Stomach (tissue), 8 donors: ENCODE measurements at regions not wholly inside any gene's neighbourhood (a gene's known extent, or its start where the extent isn't known, plus 50 kb on each side); places are given as distances from the start of the nearest gene placed in this dataset.
A peak's percentile ranks its signal among the peaks of the same experiment; 100 is the strongest.
"Not testable (repeated sequence)": the region's sequence is repeated elsewhere in the genome, so short reads cannot be mapped to it uniquely, and the experiment has no call there.

ENCODE experiments used
- DNase-seq, 2 donors: peaks; one replicate each; pipeline versions ENCODE4 v3.0.0 to v3.0.0-alpha.2; 2013 to 2019
- H3K27ac ChIP-seq, 5 donors: fragments of 200-600 bp in 4 of 5; sonication (generic) in 4 of 5; one replicate each; pipeline ENCODE4 v1.5.1; 2013 to 2019; ENCODE audit warnings: mild to moderate bottlenecking in 1 of 5, moderate library complexity in 1 of 5
- H3K27me3 ChIP-seq, 3 donors: fragments of 200-600 bp; sonication (generic); one replicate each; pipeline ENCODE4 v1.5.1; 2017 to 2019; ENCODE audit warnings: mixed run types in 1 of 3
- H3K36me3 ChIP-seq, 4 donors: fragments of 200-600 bp; sonication (generic); 1 replicate in 3 of 4; 2 replicates in 1 of 4; pipeline ENCODE4 v1.5.1; 2016 to 2019
- H3K4me1 ChIP-seq, 4 donors: fragments of 200-600 bp; sonication (generic); one replicate each; pipeline ENCODE4 v1.5.1; 2016 to 2019
- H3K4me3 ChIP-seq, 4 donors: fragments of 200-600 bp; sonication (generic) in 3 of 4; one replicate each; pipeline ENCODE4 v1.5.1; 2016 to 2019; ENCODE audit warnings: mild to moderate bottlenecking in 1 of 4
- H3K9me3 ChIP-seq, 4 donors: fragments of 200-600 bp; sonication (generic); one replicate each; pipeline ENCODE4 v1.5.1; 2016 to 2019
- CTCF ChIP-seq, 7 experiments: fragments of 450-650 bp in 4 of 7; fragments of 200-600 bp in 3 of 7; sonication (generic) in 3 of 7; IDR thresholded peaks; one replicate each; pipeline ENCODE4 v1.5.1; 2016 to 2019; ENCODE audit warnings: antibody characterized with exemption in 7 of 7, control low read depth in 2 of 7, mild to moderate bottlenecking in 1 of 7
- EP300 ChIP-seq: sonication (generic); formaldehyde crosslinking; IDR thresholded peaks from one replicate; pipeline ENCODE4 v1.6.1; 2017; ENCODE audit warnings: antibody characterized with exemption
- POLR2A ChIP-seq, 4 donors: fragments of 450-650 bp; IDR thresholded peaks; one replicate each; pipeline ENCODE4 v1.6.1; 2016; ENCODE audit warnings: antibody characterized with exemption in 4 of 4, control low read depth in 2 of 4, mild to moderate bottlenecking in 1 of 4, moderate library complexity in 1 of 4
- POLR2AphosphoS5 ChIP-seq, 3 donors: sonication (generic); formaldehyde crosslinking; IDR thresholded peaks; one replicate each; pipeline ENCODE4 v1.6.1; 2016; ENCODE audit warnings: antibody characterized with exemption in 3 of 3
- WGBS, 5 donors: extraction: QIAGEN DNeasy Blood & Tissue Kit in 3 of 5; methylation state at CpG; one replicate each; pipeline versions ENCODE4 v1.1.5 to v1.1.7; 2013 to 2018; 5-methylcytosine and 5-hydroxymethylcytosine counted together
- intact Hi-C: fragments of 100-400 bp; cut with DNase I; formaldehyde crosslinking; loops from one replicate; pipeline ENCODE4 v1.15.1; 2023; ENCODE audit warnings: low total_unique reads
- donor health status: healthy with polysubstance abuse.
- donor health status: Bipolar disorder and iron deficiency.
- donor health status: healthy.

- Histone ChIP-seq H3K36me3 (no peaks in the 10 kb centered on the region), H3K27ac (no peak overlapping the region), H3K27me3 (no peaks in the 10 kb centered on the region), H3K9me3 (no peaks in the 10 kb centered on the region), H3K4me3 (no peak overlapping the region), H3K4me1 (peaks cover 0 to 32% (median 20%) of the 10 kb centered on the region in 4 donors)
- intact Hi-C loops = no loop called here
- peak in 1 of 2 donors; percentile 46 for DNase-seq
- TF ChIP-seq EP300 = no peak
- no peak for TF ChIP-seq POLR2AphosphoS5 (IDR thresholded peaks at IDR 0.05)
- no peak for TF ChIP-seq POLR2A (IDR thresholded peaks at IDR 0.05)
- TF ChIP-seq CTCF (IDR thresholded peaks at IDR 0.05) = no peak
- 77 to 87% (median 80%) methylated on average over 1 of the region's 1 CpG for WGBS, 5 donors
Measured at GRCh38 chr1:168835176-168835575, 106.2 kb upstream of the DPT start.

- Histone ChIP-seq H3K9me3 (no peaks in the 10 kb centered on the region), H3K4me1 (peaks cover 0 to 32% (median 19%) of the 10 kb centered on the region in 4 donors), H3K27ac (no peak overlapping the region), H3K27me3 (no peaks in the 10 kb centered on the region), H3K4me3 (no peak overlapping the region), H3K36me3 (no peaks in the 10 kb centered on the region)
- WGBS, 5 donors = 80 to 89% (median 88%) methylated on average over 2 of the region's 2 CpGs
- intact Hi-C loops = no loop called here
- DNase-seq = no peak
- TF ChIP-seq POLR2A (IDR thresholded peaks at IDR 0.05) = no peak
- no peak for TF ChIP-seq EP300
- TF ChIP-seq CTCF (IDR thresholded peaks at IDR 0.05) = no peak
- TF ChIP-seq POLR2AphosphoS5 (IDR thresholded peaks at IDR 0.05) = no peak
Measured at GRCh38 chr1:168835791-168836190, 106.8 kb upstream of the DPT start.

- 66 to 96% (median 88%) methylated on average over 2 to 3 of the region's 3 CpGs for WGBS, 5 donors
- no peak for DNase-seq
- no peaks in the 10 kb centered on the region for H3K36me3 ChIP-seq
- no peaks in the 10 kb centered on the region for H3K9me3 ChIP-seq
- intact Hi-C loops = no loop called here
- no peak overlapping the region for H3K4me3 ChIP-seq
- TF ChIP-seq POLR2AphosphoS5 (IDR thresholded peaks at IDR 0.05) = no peak
- TF ChIP-seq CTCF (IDR thresholded peaks at IDR 0.05) = no peak
- TF ChIP-seq POLR2A (IDR thresholded peaks at IDR 0.05) = no peak
- no peak for TF ChIP-seq EP300
- no peaks in the 10 kb centered on the region for H3K27me3 ChIP-seq
- H3K27ac ChIP-seq = no peak overlapping the region
- H3K4me1 ChIP-seq = peaks cover 0 to 31% (median 16%) of the 10 kb centered on the region in 4 donors
Measured at GRCh38 chr1:168836469-168836868, 107.5 kb upstream of the DPT start.

GRCh38 chr1:168837230-168837629 is 108.2 kb upstream of the DPT start:
- H3K36me3 ChIP-seq, H3K27me3 ChIP-seq, DNase-seq, intact Hi-C loops, H3K4me3 ChIP-seq, H3K27ac ChIP-seq, H3K9me3 ChIP-seq: not testable (repeated sequence)
- peaks cover 0 to 23% (median 15%) of the 10 kb centered on the region in 4 donors for H3K4me1 ChIP-seq
- WGBS, 5 donors = 88 to 97% (median 90%) methylated on average over 15 to 30 of the region's 30 CpGs

GRCh38 chr1:168842306-168842705 is 113.3 kb upstream of the DPT start:
- no peak overlapping the region for H3K4me3 ChIP-seq
- DNase-seq = no peak
- TF ChIP-seq POLR2AphosphoS5 (IDR thresholded peaks at IDR 0.05) (no peak), CTCF (IDR thresholded peaks at IDR 0.05) (no peak), POLR2A (IDR thresholded peaks at IDR 0.05) (no peak), EP300 (no peak)
- peak overlapping the region in 4 of 5 donors; percentile 43 to 87 (median 64) for H3K27ac ChIP-seq
- H3K27me3 ChIP-seq = no peaks in the 10 kb centered on the region
- no peaks in the 10 kb centered on the region for H3K36me3 ChIP-seq
- peaks cover 0 to 23% (median 13%) of the 10 kb centered on the region in 4 donors for H3K4me1 ChIP-seq
- WGBS, 5 donors = 39 to 65% (median 54%) methylated on average over 1 of the region's 1 CpG
- H3K9me3 ChIP-seq = no peaks in the 10 kb centered on the region
- intact Hi-C loops = no loop called here
